Activated CD4-positive, alpha-beta T cell treated with anti-CD3 and anti-CD28 coated beads, Interleukin-2, amount 10 ng/mL, durations not matched to agents 24 days and 14 days (primary cell): ENCODE measurements at regions not wholly inside any gene's neighbourhood (a gene's known extent, or its start where the extent isn't known, plus 50 kb on each side); places are given as distances from the start of the nearest gene placed in this dataset.

Experiments used
- DNase-seq: peaks from one replicate; pipeline ENCODE4 v3.0.0; 2022
- H3K27ac Mint-ChIP-seq: one replicate; pipeline ENCODE4 v1.8.0; 2022; ENCODE audit warnings: mild to moderate bottlenecking, mixed read lengths
- H3K27me3 Mint-ChIP-seq: one replicate; pipeline ENCODE4 v1.8.0; 2022; ENCODE audit warnings: mixed read lengths
- H3K36me3 Mint-ChIP-seq: one replicate; pipeline ENCODE4 v1.8.0; 2022; ENCODE audit warnings: low read depth, mild to moderate bottlenecking, mixed read lengths
- H3K4me1 Mint-ChIP-seq: one replicate; pipeline ENCODE4 v1.8.0; 2021; ENCODE audit warnings: mixed read lengths
- H3K4me3 Mint-ChIP-seq: one replicate; pipeline ENCODE4 v1.8.0; 2022; ENCODE audit warnings: mild to moderate bottlenecking, moderate library complexity, mixed read lengths
- H3K9me3 Mint-ChIP-seq: one replicate; pipeline ENCODE4 v1.8.0; 2021; ENCODE audit warnings: mixed read lengths
- intact Hi-C: fragments of 100-400 bp; cut with micrococcal nuclease; formaldehyde crosslinking; loops from one replicate; pipeline ENCODE4 v1.15.1; 2023

DNA sequence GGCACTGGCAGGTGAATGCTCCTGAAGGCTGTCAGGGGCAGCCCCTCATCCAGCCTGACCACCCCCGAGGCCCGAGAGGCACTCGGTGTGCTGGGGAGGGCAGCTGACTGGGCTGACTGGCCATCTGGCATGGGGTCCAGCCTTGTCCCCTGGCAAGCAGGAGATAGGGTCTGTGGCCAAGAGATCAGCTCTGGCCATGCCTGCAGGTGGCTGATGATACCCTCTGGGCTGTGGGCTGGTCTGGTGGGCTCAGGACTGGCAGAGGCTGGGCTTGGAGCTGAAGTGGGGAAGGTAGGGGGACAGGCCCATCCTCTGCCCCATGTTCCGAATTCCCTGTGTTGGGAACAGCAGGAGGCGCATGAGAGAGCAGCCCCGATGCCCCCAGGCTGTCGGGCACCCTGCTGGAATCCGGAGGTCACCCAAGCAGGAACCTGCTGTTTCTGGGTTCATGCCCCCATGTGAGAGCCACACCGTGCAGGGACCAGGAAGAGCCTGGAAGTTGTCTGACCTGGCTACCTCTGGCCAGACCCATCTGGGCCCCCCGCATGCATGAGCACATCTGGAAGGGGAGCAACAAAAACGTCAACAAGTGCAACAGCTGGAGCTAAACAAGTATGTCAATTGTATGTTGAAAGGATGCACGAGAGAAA is 527.0 kb downstream of the TBC1D22A start:
- intact Hi-C loops = no loop called here
- no peaks in the 10 kb centered on the region for H3K9me3 Mint-ChIP-seq
- DNase-seq = no peak
- H3K27me3 Mint-ChIP-seq = no peaks in the 10 kb centered on the region
- H3K27ac Mint-ChIP-seq = no peak overlapping the region
- no peak overlapping the region for H3K4me3 Mint-ChIP-seq
- no peaks in the 10 kb centered on the region for H3K4me1 Mint-ChIP-seq
- H3K36me3 Mint-ChIP-seq = no peaks in the 10 kb centered on the region

- H3K27ac Mint-ChIP-seq = no peak overlapping the region
- no peak for DNase-seq
- no peaks in the 10 kb centered on the region for H3K27me3 Mint-ChIP-seq
- no peak overlapping the region for H3K4me3 Mint-ChIP-seq
- H3K36me3 Mint-ChIP-seq = no peaks in the 10 kb centered on the region
- intact Hi-C loops = no loop called here
- no peaks in the 10 kb centered on the region for H3K4me1 Mint-ChIP-seq
- H3K9me3 Mint-ChIP-seq = no peaks in the 10 kb centered on the region
Observed at GRCh38 chr22:47288680-47289079, 526.2 kb downstream of the TBC1D22A start.

DNA sequence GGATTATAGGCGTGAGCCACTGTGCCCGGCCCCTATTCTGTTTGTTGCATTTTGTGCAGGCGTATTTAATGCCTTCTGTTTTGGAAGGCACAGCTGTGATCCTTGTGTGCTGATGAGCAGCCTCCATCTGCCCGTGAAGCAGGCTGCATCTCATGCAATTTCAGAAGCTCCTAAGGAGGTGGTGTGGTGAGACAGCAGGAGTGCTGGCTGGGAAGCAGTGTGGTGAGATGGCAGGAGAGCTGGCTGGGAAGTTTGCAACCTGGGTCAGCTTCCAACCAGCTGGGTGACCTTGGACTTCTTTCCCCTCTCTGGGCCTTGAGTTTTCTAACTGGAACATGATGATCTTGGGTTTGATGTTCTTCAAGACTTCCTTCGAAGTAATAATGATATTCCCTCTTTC is 525.1 kb downstream of the TBC1D22A start:
- no peak for DNase-seq
- no peak overlapping the region for H3K4me3 Mint-ChIP-seq
- no peak overlapping the region for H3K27ac Mint-ChIP-seq
- intact Hi-C loops = no loop called here
- no peaks in the 10 kb centered on the region for H3K9me3 Mint-ChIP-seq
- no peaks in the 10 kb centered on the region for H3K36me3 Mint-ChIP-seq
- H3K4me1 Mint-ChIP-seq = no peaks in the 10 kb centered on the region
- H3K27me3 Mint-ChIP-seq = no peaks in the 10 kb centered on the region

DNA sequence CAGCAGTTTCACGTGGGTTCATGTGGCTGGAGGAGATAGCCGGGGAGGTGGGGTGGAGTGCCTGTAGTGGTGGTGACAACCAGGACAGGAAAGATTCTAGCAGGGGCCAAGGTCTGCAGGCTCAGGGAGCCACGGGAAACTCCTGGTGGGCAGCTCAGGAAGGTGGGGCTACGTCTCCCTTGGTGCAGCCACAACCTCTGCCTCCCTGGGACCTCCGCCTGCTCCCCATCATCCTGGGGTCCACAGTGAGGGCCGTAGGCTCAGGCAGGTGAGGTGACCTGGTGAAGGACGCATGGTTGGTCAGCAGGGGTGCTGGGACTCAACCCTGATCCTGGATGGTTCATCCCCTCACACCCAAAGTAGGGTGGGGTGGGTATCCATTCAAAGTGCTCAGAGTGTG is 524.1 kb downstream of the TBC1D22A start:
- Mint-ChIP-seq H3K27ac (no peak overlapping the region), H3K36me3 (no peaks in the 10 kb centered on the region), H3K27me3 (no peaks in the 10 kb centered on the region), H3K4me3 (no peak overlapping the region), H3K4me1 (no peaks in the 10 kb centered on the region), H3K9me3 (no peaks in the 10 kb centered on the region)
- no peak for DNase-seq
- intact Hi-C loops = no loop called here

- intact Hi-C loops = no loop called here
- no peaks in the 10 kb centered on the region for H3K9me3 Mint-ChIP-seq
- no peak for DNase-seq
- H3K27me3 Mint-ChIP-seq = no peaks in the 10 kb centered on the region
- no peaks in the 10 kb centered on the region for H3K36me3 Mint-ChIP-seq
- H3K4me3 Mint-ChIP-seq = no peak overlapping the region
- H3K4me1 Mint-ChIP-seq = no peaks in the 10 kb centered on the region
- H3K27ac Mint-ChIP-seq = no peak overlapping the region
Observed at GRCh38 chr22:47285981-47286380, 523.5 kb downstream of the TBC1D22A start.

DNA sequence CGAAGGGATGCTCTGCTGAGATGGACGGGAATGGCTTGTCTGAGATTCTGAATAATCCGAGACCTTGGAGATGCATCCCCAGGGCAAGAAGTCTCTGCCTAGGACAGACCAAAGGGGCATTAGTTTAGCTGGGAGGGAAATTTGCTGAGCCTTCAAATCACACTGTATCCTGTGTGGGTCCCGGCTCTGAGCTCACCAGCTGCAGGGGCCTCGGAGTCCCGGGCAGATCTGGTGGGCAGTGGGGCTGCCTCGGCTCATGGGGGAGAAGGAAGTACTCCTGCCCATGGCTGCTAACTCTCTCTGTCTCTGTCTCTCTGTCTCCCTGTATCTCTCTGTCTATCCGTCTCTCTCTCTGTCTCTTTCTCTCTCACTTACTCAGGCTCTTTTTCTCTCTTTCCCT is 522.4 kb downstream of the TBC1D22A start:
- intact Hi-C loops = no loop called here
- Mint-ChIP-seq H3K27ac (no peak overlapping the region), H3K36me3 (no peaks in the 10 kb centered on the region), H3K27me3 (no peaks in the 10 kb centered on the region), H3K9me3 (no peaks in the 10 kb centered on the region), H3K4me3 (no peak overlapping the region), H3K4me1 (no peaks in the 10 kb centered on the region)
- DNase-seq = no peak

DNA sequence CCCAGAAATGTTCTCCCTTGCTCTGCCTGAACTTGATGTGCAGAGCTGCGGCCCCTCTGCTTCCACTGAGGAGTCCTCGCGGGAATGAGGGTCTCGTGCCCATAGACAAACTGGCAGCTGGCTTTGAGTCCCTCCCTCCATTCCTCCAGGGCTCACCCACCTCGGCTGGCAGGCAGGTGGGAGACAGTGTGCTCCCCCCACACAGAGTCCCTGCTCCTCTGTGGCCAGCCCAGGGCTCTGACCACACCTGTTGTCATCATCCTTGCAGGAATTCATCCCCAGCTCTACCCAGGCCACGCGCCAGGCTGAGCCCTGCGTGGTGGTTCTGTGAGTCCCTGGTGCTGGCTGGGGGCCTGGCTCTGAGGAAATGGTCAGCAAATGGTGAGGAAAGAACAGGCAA is 521.9 kb downstream of the TBC1D22A start:
- no peaks in the 10 kb centered on the region for H3K4me1 Mint-ChIP-seq
- no peaks in the 10 kb centered on the region for H3K9me3 Mint-ChIP-seq
- no peaks in the 10 kb centered on the region for H3K27me3 Mint-ChIP-seq
- no peaks in the 10 kb centered on the region for H3K36me3 Mint-ChIP-seq
- H3K27ac Mint-ChIP-seq = no peak overlapping the region
- DNase-seq = no peak
- intact Hi-C loops = no loop called here
- H3K4me3 Mint-ChIP-seq = no peak overlapping the region

DNA sequence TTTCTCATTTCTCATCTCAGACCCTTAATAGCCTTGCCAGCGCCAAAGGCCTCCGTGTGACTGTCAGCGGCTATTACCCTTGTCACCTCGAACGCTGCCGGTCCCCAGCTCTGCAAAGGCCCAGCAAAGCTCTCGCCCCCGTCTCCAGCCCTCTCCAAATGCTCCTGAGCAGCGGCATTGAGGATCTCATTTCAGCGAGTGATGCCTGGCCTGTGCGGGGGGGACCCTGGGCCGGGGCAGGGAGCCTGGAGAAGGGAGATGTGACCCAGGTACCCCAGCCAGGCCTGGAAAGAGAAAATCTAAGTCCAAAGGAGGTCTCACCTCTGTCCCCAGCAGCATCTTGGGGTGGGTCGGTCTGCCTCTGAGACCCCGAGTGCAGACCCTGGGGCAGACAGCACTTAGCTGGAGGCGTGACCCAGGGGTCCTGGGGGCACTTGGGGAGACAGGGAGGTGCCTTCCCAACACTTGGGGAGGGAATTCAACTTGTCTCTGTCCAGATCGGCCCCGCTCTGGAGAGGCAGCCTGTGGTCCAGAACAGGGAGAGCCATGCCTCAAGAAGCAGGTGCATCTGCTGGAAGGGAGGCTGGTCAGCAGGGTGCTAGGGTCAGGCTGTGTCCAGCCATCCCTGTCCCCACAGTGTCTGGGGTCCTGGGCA is 521.3 kb downstream of the TBC1D22A start:
- no peak for DNase-seq
- Mint-ChIP-seq H3K27ac (no peak overlapping the region), H3K9me3 (no peaks in the 10 kb centered on the region), H3K27me3 (no peaks in the 10 kb centered on the region), H3K4me1 (no peaks in the 10 kb centered on the region), H3K36me3 (no peaks in the 10 kb centered on the region), H3K4me3 (no peak overlapping the region)
- intact Hi-C loops = no loop called here

GRCh38 chr22:47282851-47283250 is 520.4 kb downstream of the TBC1D22A start:
- no peak for DNase-seq
- H3K27ac Mint-ChIP-seq = no peak overlapping the region
- H3K36me3 Mint-ChIP-seq = no peaks in the 10 kb centered on the region
- no peaks in the 10 kb centered on the region for H3K9me3 Mint-ChIP-seq
- H3K4me3 Mint-ChIP-seq = no peak overlapping the region
- no peaks in the 10 kb centered on the region for H3K27me3 Mint-ChIP-seq
- no peaks in the 10 kb centered on the region for H3K4me1 Mint-ChIP-seq
- intact Hi-C loops = no loop called here

- no peaks in the 10 kb centered on the region for H3K9me3 Mint-ChIP-seq
- H3K4me1 Mint-ChIP-seq = no peaks in the 10 kb centered on the region
- intact Hi-C loops = no loop called here
- H3K36me3 Mint-ChIP-seq = no peaks in the 10 kb centered on the region
- H3K27me3 Mint-ChIP-seq = no peaks in the 10 kb centered on the region
- DNase-seq = no peak
- H3K4me3 Mint-ChIP-seq = no peak overlapping the region
- H3K27ac Mint-ChIP-seq = no peak overlapping the region
Observed at GRCh38 chr22:47282366-47282765, 519.9 kb downstream of the TBC1D22A start.

- Mint-ChIP-seq H3K27me3 (no peaks in the 10 kb centered on the region), H3K4me1 (no peaks in the 10 kb centered on the region), H3K36me3 (no peaks in the 10 kb centered on the region), H3K4me3 (no peak overlapping the region), H3K9me3 (no peaks in the 10 kb centered on the region), H3K27ac (no peak overlapping the region)
- intact Hi-C loops = no loop called here
- no peak for DNase-seq
Observed at GRCh38 chr22:47281126-47282106, 519.0 kb downstream of the TBC1D22A start.

DNA sequence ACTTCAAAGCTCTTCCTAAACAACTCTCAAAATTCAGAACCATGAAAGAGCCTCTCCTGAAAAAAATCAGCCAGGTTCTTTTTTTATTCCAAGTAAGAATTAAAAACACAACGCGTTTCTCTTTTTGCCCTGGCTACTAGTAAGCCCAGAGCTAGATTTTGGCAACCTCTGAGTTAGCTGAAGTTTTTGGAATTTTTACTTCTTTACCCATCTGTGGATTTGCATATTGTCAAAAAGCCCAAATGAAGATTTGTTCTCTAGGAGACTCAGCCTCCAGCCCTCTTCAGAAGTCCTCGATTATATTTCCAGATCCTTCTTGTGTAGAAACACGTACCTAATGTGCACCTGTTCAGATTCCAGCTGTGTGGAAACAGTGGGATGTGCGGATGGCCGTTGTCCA is 517.9 kb downstream of the TBC1D22A start:
- no peak overlapping the region for H3K4me3 Mint-ChIP-seq
- intact Hi-C loops = no loop called here
- H3K27me3 Mint-ChIP-seq = no peaks in the 10 kb centered on the region
- no peaks in the 10 kb centered on the region for H3K4me1 Mint-ChIP-seq
- H3K27ac Mint-ChIP-seq = no peak overlapping the region
- no peak for DNase-seq
- H3K36me3 Mint-ChIP-seq = no peaks in the 10 kb centered on the region
- H3K9me3 Mint-ChIP-seq = no peaks in the 10 kb centered on the region

GRCh38 chr22:47279746-47280145 is 517.3 kb downstream of the TBC1D22A start:
- Mint-ChIP-seq H3K27me3 (no peaks in the 10 kb centered on the region), H3K4me3 (no peak overlapping the region), H3K27ac (no peak overlapping the region), H3K4me1 (no peaks in the 10 kb centered on the region), H3K36me3 (no peaks in the 10 kb centered on the region), H3K9me3 (no peaks in the 10 kb centered on the region)
- intact Hi-C loops = no loop called here
- no peak for DNase-seq

DNA sequence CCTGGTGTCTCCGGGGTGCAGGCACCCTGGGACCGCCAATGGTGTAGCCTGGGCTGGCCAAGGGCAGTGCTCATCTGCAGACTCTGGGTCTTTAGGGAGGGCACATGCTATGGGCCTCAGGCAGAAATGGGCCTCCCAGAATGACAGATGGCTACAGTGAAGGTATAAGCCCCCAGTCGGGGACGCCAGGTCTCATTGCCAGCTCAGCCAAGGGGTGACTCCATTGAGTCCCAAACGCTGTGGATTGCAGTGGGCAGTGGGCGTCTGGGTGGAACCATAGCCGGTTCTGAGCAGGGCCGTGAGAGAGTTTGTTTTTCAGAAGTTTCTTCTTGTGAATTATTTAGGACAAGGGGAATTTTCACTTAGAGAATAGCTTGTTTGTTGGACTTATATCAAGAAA is 516.9 kb downstream of the TBC1D22A start:
- Mint-ChIP-seq H3K4me1 (no peaks in the 10 kb centered on the region), H3K27me3 (no peaks in the 10 kb centered on the region), H3K9me3 (no peaks in the 10 kb centered on the region), H3K27ac (no peak overlapping the region), H3K4me3 (no peak overlapping the region), H3K36me3 (no peaks in the 10 kb centered on the region)
- intact Hi-C loops = no loop called here
- no peak for DNase-seq
